Lung (tissue), 11 donors: ENCODE measurements at regions not wholly inside any gene's neighbourhood (a gene's known extent, or its start where the extent isn't known, plus 50 kb on each side); places are given as distances from the start of the nearest gene placed in this dataset.
A peak's percentile ranks its signal among the peaks of the same experiment; 100 is the strongest.

Experiments used
- ATAC-seq: fragments of 200-7000 bp; cut with Tn5 transposase; one replicate; pipeline ENCODE4 v1.9.1; 2020; ENCODE audit warnings: moderate number of reproducible peaks; ENCODE audit not compliant: insufficient read depth, low FRiP score
- DNase-seq, 3 donors: peaks; one replicate each; pipeline ENCODE4 v3.0.0-alpha.2; 2013 to 2017
- H3K27ac ChIP-seq, 2 donors: one replicate each; pipeline ENCODE4 v1.5.1; 2013; ENCODE audit warnings: mild to moderate bottlenecking in 2 of 2, moderate library complexity in 2 of 2, control low read depth in 1 of 2, inconsistent platforms in 1 of 2, low read depth in 1 of 2, low read length in 1 of 2
- H3K27me3 ChIP-seq, 3 donors: one replicate each; pipeline ENCODE4 v1.5.1; 2013; ENCODE audit warnings: low read length in 2 of 3; ENCODE audit not compliant: control insufficient read depth in 3 of 3, insufficient read depth in 3 of 3
- H3K36me3 ChIP-seq, 4 donors: one replicate each; pipeline ENCODE4 v1.5.1; 2013; ENCODE audit warnings: low read length in 4 of 4, mild to moderate bottlenecking in 1 of 4, moderate library complexity in 1 of 4; ENCODE audit not compliant: control insufficient read depth in 4 of 4, insufficient read depth in 4 of 4
- H3K4me1 ChIP-seq, 5 donors: one replicate each; pipeline ENCODE4 v1.5.1; 2013; ENCODE audit warnings: low read length in 5 of 5, mild to moderate bottlenecking in 2 of 5, moderate library complexity in 1 of 5; ENCODE audit not compliant: control insufficient read depth in 5 of 5, insufficient read depth in 5 of 5
- H3K4me3 ChIP-seq: one replicate; pipeline ENCODE4 v1.5.1; 2013; ENCODE audit warnings: mild to moderate bottlenecking, control low read depth, moderate library complexity
- H3K9ac ChIP-seq, 2 donors: one replicate each; pipeline ENCODE4 v1.5.1; 2013; ENCODE audit warnings: low read length in 2 of 2, control low read depth in 1 of 2; ENCODE audit not compliant: insufficient read depth in 1 of 2
- H3K9me3 ChIP-seq, 4 donors: one replicate each; pipeline ENCODE4 v1.5.1; 2013; ENCODE audit warnings: low read length in 3 of 4, mild to moderate bottlenecking in 1 of 4, moderate library complexity in 1 of 4; ENCODE audit not compliant: control insufficient read depth in 4 of 4, insufficient read depth in 3 of 4
- WGBS, 2 donors: extraction: QIAGEN DNeasy Blood & Tissue Kit; methylation state at CpG; one replicate each; pipeline ENCODE4 v1.1.7; 2013; 5-methylcytosine and 5-hydroxymethylcytosine counted together
- TF ChIP-seq, protein P1 (sequence below): IDR thresholded peaks from 2 replicates; pipeline ENCODE4 v1.5.1; 2012; ENCODE audit warnings: mild to moderate bottlenecking; ENCODE audit errors: control extremely low read depth, extremely low read depth
- donor health status: control.
- donor health status: control.
- donor health status: Bipolar disorder and iron deficiency.
- donor health status: healthy.
- donor health status: DM: yes; HTN: yes; CAD: no.

GRCh38 chr14:25150401-25150800, 100.5 kb upstream of the STXBP6 start:
- Histone ChIP-seq H3K9ac (no peak overlapping the region), H3K27me3 (no peaks in the 10 kb centered on the region), H3K9me3 (no peaks in the 10 kb centered on the region), H3K4me1 (no peaks in the 10 kb centered on the region), H3K27ac (no peak overlapping the region), H3K36me3 (no peaks in the 10 kb centered on the region), H3K4me3 (no peak overlapping the region)
- ATAC-seq (no peak), DNase-seq (no peak)
- TF ChIP-seq, protein P1, sequence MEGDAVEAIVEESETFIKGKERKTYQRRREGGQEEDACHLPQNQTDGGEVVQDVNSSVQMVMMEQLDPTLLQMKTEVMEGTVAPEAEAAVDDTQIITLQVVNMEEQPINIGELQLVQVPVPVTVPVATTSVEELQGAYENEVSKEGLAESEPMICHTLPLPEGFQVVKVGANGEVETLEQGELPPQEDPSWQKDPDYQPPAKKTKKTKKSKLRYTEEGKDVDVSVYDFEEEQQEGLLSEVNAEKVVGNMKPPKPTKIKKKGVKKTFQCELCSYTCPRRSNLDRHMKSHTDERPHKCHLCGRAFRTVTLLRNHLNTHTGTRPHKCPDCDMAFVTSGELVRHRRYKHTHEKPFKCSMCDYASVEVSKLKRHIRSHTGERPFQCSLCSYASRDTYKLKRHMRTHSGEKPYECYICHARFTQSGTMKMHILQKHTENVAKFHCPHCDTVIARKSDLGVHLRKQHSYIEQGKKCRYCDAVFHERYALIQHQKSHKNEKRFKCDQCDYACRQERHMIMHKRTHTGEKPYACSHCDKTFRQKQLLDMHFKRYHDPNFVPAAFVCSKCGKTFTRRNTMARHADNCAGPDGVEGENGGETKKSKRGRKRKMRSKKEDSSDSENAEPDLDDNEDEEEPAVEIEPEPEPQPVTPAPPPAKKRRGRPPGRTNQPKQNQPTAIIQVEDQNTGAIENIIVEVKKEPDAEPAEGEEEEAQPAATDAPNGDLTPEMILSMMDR: no peak

DNA sequence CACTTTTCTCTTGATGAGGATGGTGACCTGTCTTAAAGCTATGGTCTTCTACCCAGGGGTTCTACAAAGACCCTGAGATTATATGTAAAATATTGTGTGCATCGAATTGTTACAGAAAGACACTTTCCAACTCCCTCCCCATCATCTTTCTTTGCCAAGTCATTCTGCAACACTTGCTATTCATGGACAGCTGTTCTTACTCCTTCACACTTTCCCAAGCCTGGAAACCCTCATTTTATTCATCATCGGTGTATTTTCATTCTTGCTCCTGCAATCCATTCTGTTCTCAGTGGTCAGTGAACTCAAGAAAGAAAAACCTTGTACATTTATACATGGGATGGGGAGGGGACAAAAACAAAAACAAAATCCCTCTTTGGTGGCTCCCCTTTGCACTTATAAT, 90.5 kb upstream of the STXBP6 start:
- no peak for ATAC-seq
- 74 to 91% methylated on average over 2 of the region's 2 CpGs for WGBS, 2 donors

DNA sequence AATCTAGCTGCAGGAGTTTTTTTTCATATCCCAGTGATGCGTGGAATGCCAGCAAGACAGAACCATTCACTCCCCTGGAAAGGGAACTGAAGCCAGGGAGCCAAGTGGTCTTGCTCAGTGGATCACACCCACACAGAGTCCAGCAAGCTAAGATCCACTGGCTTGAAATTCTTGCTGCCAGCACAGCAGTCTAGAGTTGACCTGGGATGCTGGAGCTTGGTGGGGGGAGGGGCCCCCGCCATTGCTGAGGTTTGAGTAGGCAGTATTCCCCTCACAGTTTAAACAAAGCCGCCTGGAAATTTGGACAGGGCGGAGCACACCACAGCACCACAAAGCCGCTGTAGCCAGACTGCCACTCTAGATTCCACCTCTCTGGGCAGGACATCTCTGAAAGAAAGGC, 86.9 kb upstream of the STXBP6 start:
- Histone ChIP-seq H3K9ac (no peak overlapping the region), H3K27me3 (no peaks in the 10 kb centered on the region), H3K4me1 (peaks cover 1 to 21% (median 5%) of the 10 kb centered on the region in 5 donors), H3K27ac (no peak overlapping the region), H3K9me3 (no peaks in the 10 kb centered on the region), H3K4me3 (no peak overlapping the region), H3K36me3 (no peaks in the 10 kb centered on the region)
- WGBS, 2 donors: 61 to 79% methylated on average over 5 of the region's 5 CpGs
- ATAC-seq: no peak
- DNase-seq: peak in 1 of 3 donors; percentile 19
- TF ChIP-seq, protein P1: no peak

More for the DNA sequence above, 90.5 kb upstream of the STXBP6 start:
- no peaks in the 10 kb centered on the region for H3K27me3 ChIP-seq
- peak; percentile 59 to 97 (median 95) for DNase-seq
- H3K4me1 ChIP-seq: peaks cover 0 to 15% (median 5%) of the 10 kb centered on the region in 5 donors
- no peak overlapping the region for H3K4me3 ChIP-seq
- no peak overlapping the region for H3K9ac ChIP-seq
- TF ChIP-seq, protein P1: no peak
- no peak overlapping the region for H3K27ac ChIP-seq
- H3K9me3 ChIP-seq: no peaks in the 10 kb centered on the region
- H3K36me3 ChIP-seq: no peaks in the 10 kb centered on the region

DNA sequence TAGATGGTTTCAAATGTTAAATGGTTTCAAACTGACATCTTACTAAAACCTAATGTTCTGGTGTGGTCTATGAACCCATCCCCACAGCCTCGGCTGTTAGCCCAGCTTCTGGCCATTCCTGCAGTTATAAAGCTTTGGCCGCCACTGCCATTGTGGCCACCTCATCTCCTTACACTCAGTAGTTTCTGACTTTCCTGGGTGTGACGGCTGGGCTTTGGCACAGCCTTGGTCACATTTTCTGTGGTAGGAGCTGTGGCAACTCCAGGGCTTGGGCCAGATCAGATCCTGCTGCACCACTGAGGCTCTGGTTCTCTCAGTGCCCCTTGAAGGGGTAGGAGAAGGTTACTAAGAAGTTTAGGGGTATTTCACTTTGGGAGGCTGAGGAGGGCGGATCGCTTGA, 84.2 kb upstream of the STXBP6 start:
- Histone ChIP-seq H3K9me3 (no peaks in the 10 kb centered on the region), H3K9ac (no peak overlapping the region), H3K4me3 (no peak overlapping the region), H3K4me1 (peaks cover 0 to 10% (median 1%) of the 10 kb centered on the region in 5 donors), H3K36me3 (no peaks in the 10 kb centered on the region), H3K27me3 (no peaks in the 10 kb centered on the region), H3K27ac (no peak overlapping the region)
- ATAC-seq (no peak), DNase-seq (no peak)
- 93 to 95% methylated on average over 5 of the region's 5 CpGs for WGBS, 2 donors
- TF ChIP-seq, protein P1: no peak
